NCI-H2227 treated with DMSO at 0.1 percent for 48 hours (cell line): ENCODE measurements at regions not wholly inside any gene's neighbourhood (a gene's known extent, or its start where the extent isn't known, plus 50 kb on each side); places are given as distances from the start of the nearest gene placed in this dataset.

Experiments
- DNase-seq: peaks from one replicate; lab custom pipeline; 2025; lab: John Stamatoyannopoulos, UW

DNA sequence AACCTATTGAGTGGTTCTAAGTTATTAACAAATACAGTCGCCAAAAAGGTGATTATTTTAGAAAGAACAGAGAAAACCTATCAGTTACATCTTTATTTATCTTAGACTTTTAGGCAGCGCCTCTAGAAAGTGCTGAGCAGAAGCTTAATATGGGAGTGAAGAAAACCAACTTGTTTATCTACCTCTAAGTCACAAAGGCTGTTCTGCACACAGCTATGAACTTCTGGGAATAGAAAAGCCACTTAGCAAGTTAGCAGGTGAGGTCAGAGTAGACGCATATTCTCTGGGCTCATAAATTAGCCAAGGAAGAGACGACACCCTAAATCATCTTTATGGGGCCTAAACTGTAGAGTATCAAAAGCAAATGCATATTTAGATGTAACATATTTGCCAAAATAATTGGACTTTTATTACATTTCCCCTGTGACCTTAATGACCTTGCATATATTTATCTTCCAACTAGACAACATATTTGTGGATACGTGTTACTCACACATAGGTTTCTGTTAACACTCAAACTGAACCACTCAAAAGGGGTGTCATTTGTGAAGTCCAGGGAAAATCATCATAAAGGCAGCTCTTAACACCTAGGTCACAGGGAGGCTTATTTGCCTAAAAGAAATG is 267.1 kb downstream of the ADGB start:
- no peak for DNase-seq

GRCh38 chr6:146866731-146867414 is 268.1 kb downstream of the ADGB start:
- DNase-seq = no peak

DNA sequence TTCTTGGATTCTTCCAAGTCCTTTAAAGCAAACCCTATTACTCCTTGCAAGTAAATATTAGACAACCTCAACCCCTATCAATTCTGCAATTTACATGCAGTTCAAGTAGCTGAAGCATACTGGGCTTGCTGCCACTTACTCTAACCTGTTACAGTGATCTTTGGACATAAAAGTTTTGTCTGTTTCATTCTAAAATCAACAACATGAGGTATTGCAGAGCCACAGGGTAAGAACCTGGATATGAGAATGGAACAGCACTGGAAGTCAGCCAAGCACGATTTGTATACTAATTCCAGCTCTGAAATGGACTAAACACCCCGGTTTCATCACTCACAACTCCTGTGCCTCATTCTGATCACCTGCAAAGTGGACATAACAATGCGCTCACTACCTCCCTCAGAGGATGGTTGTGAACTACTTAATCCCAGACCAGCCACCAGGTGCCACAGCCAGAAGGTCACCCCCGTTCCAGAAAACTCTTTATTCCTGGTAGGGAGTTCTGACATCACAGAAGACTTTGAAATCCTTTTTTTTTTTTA is 270.0 kb downstream of the ADGB start:
- no peak for DNase-seq

GRCh38 chr6:146870760-146871159 is 272.0 kb downstream of the ADGB start:
- no peak for DNase-seq

DNA sequence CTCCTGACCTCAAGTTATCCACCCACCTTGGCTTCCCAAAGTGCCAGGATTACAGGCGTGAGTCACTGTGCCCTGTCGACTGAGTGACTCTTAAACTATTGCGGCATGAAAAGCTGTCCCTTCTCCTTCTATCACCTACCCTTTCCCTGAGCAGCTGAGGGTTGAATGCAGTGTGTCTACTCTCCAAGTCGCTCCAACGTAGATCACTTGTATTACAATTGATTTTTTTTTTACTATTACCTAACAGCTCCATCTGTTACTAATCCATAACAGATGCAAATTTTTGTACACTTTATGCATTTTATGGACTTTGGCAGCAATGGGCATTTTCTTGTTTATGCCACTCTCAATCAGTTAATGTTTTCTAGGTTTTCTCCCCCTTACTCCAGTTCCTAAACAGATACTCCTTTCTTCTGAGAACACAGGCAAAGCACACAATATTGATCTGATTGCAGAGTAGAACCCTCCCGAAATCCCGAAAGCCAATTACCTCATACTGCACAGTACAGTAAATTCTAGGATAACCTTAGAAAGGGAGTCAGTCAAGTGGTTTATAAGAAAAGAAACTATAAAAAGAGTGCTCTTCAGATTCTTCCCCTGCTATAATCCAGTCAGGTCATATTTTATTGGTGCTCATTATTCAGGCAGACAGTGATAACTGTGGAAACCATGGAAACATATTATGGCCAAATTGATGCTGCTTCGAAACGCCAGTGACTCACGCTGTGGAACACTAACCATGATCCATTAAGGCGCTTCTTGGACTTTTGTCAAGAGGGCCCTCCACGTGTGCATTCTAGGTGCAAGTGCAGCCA is 273.0 kb downstream of the ADGB start:
- peak; percentile 73 for DNase-seq

GRCh38 chr6:146872426-146872785 is 273.6 kb downstream of the ADGB start:
- no peak for DNase-seq

- no peak for DNase-seq
Observed at GRCh38 chr6:146874278-146875018, 275.7 kb downstream of the ADGB start.

- DNase-seq = no peak
Observed at GRCh38 chr6:146875927-146876270, 277.1 kb downstream of the ADGB start.

- no peak for DNase-seq
Observed at GRCh38 chr6:146876271-146877151, 277.7 kb downstream of the ADGB start.

DNA sequence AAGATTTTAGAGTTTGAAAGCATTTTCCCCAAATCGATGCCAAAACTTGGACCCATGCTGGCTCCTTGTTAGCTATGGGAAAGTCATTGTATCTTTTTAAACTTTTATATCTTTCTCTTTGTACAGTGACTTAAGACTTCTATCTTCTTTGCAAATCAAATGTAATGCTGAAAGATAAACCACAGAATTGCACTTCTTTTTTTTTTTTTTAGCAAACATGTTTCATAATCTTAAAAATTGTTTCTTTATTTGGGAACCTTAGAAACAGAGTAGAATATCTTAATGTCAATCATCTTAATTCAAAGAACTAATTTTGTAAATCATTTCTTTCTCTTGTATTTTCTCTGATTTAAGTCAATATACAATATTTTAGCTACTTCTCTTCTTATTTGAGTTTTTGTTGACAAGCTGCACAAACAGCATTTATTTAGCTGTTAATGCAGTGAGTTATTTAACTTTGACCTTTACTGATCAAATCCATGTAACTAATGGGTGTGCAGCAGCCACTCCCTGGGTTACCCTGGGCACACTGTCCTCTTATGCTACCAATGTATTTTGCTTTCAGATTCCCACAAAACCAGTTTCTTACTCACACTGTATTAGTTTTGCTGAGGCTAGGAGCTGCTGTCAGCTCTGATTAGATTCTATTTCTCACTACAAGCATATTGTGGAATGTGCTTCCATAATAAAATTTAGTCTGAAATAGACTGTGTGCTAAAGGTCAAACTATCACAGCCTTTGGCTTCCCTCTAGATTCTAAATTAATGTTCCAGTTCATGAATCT is 279.6 kb downstream of the ADGB start:
- no peak for DNase-seq

- no peak for DNase-seq
Observed at GRCh38 chr6:146878952-146879340, 280.2 kb downstream of the ADGB start.

GRCh38 chr6:146879406-146880117 is 280.8 kb downstream of the ADGB start:
- no peak for DNase-seq

DNA sequence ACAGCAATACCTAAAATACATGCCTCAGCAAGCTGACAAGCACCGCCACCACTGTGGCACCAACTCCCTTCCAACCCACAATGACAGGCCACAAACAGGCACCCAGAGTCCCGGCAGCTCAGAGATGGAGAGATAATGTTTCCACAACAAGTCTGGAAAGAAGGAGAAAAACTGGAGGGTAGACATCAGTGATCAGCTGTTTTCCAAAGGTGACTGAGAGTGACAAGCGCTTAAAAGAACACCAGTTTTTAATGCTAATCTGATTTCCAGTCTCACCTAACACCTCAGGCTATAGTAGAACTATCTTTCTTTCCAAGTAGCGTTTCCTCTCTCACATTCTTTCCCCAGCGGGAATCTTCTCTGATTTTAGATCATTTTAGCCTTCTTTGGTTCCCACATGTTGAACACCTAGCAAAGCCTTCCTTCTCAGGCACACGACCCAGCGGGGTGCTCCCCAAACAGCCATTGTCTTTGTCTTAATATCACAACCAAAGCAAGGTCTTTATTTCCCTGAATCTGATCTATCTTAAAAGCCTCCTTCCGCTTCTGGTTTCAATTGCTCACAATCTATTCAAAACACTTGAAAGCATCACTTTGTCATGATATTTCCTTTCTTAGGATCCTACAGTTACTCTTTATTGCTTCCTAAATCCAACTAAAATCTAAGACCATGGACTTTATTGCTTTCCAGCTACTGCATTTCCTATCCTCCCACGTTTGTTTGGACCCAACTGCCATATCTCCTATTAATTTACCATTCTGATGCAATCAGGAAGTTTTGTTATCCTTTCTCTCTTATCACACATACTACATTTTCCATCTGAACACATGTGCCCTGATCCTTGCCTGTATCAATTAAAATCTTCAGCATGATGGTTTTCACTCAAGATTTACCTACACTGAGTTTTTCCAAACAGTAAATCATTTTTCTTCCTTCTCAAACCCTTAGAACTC is 282.7 kb downstream of the ADGB start:
- DNase-seq = no peak

GRCh38 chr6:146883640-146884531 is 285.1 kb downstream of the ADGB start:
- no peak for DNase-seq

DNA sequence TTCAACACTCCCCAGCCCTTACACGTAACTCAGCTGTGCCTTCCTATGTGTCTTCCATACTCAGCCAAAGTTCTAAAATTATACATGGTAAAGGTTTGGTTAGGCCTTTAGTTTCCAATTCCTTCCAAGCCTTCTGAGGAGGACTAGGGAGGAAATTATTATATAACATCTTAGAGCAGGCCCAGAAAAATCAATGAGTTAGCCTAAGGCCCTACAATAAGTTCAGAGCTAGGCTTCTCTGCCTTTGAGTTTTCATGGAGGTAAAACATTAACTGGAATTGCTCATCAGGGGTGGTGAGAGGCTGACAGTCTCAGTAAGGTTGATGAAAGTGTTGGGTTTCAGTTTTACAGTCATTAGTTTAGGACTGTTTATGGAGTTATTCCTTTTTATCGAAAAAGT is 286.0 kb downstream of the ADGB start:
- no peak for DNase-seq

- DNase-seq = no peak
Observed at GRCh38 chr6:146885708-146886457, 287.1 kb downstream of the ADGB start.
